ENCODE measurements at regions not wholly inside any gene's neighbourhood (a gene's known extent, or its start where the extent isn't known, plus 50 kb on each side); places are given as distances from the start of the nearest gene placed in this dataset.
"Not testable (repeated sequence)": the region's sequence is repeated elsewhere in the genome, so short reads cannot be mapped to it uniquely, and the experiment has no call there.

DNA sequence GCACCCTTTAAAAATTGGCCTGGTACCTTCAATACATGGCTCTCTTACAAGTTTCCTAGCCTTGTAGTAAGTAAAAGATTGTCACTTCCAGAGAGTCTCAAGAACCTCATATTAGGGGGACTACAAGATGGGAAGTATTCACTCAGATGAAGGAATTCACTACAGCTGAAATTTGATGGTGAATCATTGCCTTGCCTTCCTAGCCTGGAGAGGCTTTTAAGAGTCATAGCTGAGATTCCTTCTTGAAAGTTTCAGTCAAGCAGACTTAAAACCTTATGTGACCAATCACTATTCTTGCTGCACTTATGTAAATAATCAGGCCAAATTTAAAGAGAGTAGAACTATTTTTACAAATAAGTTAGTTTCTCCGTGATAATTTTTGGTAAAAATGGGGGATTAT lies 451.6 kb downstream of the TRHDE start:
- no peak overlapping the region for H3K4me3 ChIP-seq
- H3K27ac ChIP-seq, result no peak overlapping the region

DNA sequence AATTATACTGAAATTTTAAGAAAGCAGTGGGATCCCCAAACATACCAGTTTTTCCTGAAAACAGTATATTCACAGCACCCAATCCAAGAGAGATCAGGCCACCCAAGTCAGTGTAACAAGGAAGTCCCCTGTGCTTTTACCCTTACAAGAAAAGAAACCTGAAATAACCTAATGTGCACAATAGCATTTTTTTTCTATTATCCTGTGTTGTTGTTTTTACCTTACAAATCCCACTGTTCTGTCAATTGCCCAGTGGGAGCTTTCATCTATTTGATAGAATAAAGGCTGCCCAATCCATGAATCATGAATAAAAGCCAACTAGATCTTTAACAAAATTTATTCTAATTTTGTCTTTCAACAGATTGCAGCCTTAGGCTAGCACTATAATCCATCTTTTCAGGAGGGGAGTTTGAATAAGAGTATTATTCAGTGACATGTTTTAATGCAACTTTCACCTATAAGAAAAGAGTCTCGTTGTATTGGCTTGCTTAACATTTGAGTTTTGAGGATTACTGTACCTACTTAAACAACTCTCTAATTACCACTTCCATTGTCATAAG lies 457.4 kb downstream of the TRHDE start:
- Histone ChIP-seq H3K27ac (no peak overlapping the region), H3K4me3 (no peak overlapping the region)

DNA sequence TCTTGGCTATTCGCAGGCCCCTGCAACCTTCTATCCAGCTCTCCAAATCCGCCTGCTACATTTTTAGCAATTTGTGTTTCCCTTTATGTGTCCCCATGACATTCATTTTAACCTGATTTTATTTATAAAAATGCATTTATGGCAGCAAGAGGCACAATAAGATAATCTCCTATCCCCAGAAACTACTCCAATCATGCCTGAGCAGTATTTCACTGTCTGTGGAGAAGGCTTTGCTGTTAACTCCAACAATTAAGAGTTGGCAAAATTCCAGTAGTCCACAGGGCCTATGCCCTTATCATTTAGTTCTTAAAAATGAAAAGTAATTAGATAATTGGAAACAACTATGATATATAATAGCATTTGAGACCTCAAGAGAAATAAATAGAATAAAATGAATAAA lies 462.4 kb downstream of the TRHDE start:
- Histone ChIP-seq H3K4me3 (no peak overlapping the region), H3K27ac (no peak overlapping the region)

DNA sequence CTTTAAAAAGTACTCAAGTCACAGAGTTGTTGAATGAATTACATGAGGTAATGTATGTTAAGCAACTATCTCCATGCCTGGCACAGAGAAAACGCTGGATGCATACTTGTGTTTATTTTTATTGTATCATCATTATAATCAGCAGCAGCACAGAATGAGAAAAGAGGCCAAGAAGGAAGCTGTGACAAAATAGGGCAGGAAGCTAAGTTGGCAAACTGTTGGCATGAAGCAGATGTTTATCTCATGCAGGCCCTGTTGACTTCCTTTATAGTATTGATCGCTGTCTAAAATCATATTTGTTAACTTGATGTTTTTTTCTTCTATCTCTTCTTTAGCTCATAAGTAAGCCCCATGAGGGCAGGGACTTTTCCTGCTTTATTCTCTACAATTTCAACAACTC lies 466.6 kb downstream of the TRHDE start:
- H3K4me3 ChIP-seq, result no peak overlapping the region

DNA sequence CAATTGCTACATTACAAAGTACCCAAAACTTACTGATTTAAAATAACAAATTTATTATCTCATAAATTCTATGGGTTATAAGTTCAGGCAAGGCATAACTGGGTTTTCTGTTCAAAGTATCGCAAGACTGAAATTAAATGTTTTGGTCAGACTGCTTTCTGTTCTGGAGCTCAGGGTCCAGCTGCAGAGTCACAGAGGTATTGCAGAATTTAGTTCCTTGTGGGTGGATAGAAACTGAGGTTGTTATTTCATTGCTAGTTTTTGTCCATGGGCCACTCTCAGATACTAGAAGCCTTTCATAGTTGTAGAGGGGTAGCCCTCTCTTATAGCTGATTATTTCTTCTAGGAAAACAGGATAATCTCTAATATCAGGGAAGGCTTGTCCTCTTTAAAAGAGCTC lies 467.9 kb downstream of the TRHDE start:
- Histone ChIP-seq H3K4me3 (no peak overlapping the region), H3K27ac (no peak overlapping the region)

More for the DNA sequence above, 466.6 kb downstream of the TRHDE start:
- H3K27ac ChIP-seq, result no peak overlapping the region

DNA sequence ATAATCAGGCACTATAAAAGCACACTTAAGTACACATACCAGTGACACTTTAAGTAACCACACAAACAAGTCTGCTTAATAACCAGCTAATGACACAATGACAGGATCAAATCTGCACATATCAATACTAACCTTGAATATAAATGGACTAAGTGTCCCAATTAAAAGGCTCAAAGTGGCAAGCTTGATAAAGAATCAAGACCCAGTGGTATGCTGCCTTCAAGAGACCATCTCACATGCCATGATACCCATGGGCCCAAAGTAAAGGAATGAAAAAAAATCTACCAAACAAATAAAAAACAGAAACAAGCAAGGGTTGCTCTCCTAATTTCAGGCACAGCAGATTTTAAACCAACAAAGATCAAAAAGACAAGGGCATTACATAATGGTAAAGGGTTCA lies 470.4 kb downstream of the TRHDE start:
- no peak overlapping the region for H3K4me3 ChIP-seq
- H3K27ac ChIP-seq, result no peak overlapping the region

DNA sequence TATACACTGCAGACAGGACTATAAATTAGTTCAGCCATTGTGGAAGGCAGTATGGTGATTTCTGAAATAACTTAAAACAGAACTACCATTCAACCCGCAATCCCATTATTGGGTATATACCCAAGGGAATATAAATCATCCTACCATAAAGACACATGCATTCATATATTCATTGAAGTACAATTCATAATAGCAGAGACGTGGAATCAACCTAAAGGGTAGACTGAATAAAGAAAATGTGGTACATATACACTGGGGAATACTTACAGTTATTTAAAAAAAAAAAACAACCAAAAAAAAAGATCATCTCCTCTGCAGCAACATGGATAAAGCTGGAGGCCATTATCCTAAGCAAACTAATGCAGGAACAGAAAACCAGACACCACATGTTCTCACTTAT lies 473.9 kb downstream of the TRHDE start:
- H3K27ac ChIP-seq, result no peak overlapping the region
- H3K4me3 ChIP-seq, result no peak overlapping the region

DNA sequence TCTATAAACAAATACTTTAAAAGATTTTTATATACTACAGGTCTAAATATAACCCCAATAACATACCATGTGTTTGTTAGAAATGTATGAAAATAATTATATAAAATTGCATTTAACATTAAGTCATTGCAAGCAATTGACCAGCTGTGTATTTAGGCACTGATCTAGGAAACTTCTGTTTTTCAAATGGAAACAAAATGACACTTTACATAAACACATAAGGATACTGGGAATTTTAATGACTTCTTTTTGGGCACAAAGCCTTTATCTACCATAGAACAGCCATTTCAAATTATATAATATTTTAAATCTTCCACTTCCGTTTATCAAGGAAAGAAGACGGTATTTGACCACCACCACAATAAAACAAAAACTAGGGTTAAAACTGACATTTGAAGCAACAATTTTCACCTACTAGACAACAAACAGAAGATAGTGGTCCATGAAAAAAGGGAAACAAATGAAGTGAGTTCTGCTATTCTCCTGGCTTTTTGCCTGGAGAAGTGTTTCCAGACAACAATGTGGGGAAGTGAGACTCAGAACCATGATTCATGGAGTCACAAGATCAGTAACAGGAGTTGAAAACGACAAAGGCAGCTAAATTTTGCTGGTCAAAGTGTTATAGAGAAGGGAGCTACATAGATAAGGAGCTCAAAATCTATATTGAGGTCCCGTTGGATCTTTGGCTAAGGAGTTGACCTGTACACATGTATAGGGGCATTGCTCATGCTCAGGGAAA lies 475.1 kb downstream of the TRHDE start:
- Histone ChIP-seq H3K4me3 (no peak overlapping the region), H3K27ac (peak overlapping the region in 10 of 21 experiments; percentile 8 to 55 (median 48))

DNA sequence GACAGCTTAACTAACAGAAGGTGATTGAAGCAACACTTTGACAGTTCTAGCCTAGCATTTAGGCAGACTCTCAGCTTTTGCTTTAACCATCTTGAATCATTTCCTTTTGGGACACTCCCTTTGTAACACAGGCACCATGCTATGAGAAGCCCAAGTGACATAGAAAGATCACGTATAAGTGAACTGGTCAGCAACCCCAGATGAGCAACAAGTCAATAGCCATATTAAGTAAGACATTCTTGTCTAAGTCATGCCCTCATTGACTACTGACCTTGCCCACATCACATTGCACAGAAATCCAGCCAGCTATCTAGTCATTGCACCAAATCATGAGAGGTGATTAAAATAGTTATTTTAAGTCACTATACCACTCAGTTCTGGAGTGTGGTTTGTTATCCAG lies 476.8 kb downstream of the TRHDE start:
- Histone ChIP-seq H3K27ac (no peak overlapping the region), H3K4me3 (no peak overlapping the region)

DNA sequence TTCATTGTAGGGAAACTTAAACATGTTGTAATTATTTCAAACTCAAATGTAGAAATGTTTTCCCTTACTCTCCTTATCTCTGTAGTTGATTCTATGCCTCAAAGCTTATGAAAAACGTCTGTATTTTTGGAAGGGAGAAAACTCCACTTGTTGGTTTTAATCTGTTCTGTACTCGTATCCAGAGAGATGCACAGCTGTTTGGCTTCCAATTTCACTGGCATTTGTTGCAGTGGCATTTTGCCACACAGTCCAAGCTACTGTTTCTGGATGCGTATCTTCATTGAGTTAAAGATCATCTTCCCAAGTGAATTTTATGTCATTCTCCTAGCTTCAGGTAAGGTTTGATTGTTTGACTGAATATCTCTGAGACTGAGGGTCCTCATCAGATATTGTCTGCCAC lies 481.4 kb downstream of the TRHDE start:
- H3K4me3 ChIP-seq, result no peak overlapping the region
- H3K27ac ChIP-seq, result no peak overlapping the region

DNA sequence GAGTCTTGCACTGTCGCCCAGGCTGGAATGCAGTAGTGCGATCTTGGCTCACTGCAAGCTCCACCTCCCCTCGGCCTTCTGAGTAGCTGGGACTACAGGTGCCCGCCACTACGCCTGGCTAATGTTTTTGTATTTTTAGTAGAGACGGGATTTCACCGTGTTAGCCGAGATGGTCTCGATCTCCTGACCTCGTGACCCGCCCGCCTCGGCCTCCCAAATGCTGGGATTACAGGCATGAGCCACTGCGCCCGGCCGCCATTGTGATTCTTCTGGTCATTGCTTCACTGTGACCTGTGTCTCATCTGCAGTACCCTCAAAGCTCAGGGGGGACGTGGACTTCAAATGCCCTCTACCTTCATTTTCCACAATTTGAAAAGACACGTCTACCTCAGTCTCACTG lies 481.9 kb downstream of the TRHDE start:
- H3K4me3 ChIP-seq, H3K27ac ChIP-seq: not testable (repeated sequence)

DNA sequence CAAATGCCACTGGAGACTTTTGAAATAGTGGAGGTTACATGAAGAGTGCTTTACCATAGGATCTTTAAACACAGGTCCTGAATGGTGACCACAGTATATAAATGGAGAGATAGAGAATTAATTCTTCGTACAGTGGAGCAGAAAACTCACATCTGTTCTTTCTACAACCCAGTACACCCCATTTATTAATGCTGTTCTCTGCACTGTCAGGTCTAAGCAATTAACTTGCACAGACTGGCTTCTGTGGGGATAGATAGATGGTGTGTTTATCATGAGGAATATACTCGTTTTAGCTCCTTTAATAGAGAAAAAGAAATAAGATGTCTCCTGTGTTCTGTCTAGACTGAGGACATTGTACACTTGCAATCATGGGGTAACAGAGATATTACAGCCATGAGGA lies 494.3 kb downstream of the TRHDE start:
- no peak overlapping the region for H3K4me3 ChIP-seq

DNA sequence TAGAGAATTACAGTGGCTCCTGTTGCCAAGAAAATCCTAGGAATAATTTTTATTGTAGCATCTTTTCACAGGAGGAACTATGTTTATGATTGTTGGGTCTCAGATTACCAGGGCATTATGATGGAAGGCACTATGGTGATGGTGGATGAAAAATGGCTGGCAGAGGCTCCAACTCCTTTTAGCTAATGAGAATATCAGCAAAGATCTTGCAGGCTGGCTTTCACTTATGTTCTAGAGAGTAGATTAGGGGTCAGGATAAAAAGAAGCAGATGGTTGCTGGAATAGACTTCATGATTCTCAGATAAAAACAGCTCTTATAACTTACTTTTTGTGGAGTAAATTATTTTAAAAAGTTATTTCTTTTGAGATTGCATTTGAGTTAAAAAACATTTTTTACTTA lies 501.9 kb downstream of the TRHDE start:
- Histone ChIP-seq H3K27ac (no peak overlapping the region), H3K4me3 (no peak overlapping the region)

More for the DNA sequence above, 494.3 kb downstream of the TRHDE start:
- no peak overlapping the region for H3K27ac ChIP-seq

DNA sequence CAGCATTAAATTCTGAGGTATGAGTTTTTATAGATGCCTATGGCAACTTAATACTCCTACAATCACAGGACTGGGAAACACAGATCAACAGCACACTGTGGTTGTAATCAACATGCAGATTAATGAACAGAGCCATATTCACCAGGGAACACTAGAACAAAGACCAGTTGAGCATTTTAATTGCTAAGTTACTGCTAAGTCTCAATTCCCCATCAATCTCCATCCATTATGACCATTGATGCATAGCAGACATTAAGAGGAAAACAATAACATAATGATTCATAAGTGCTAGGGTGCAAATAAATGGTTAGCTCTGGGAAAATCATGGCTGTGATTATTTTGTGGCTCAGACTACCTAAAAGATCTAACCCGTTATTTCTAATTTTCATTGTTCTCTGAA lies 505.6 kb downstream of the TRHDE start:
- H3K27ac ChIP-seq, result no peak overlapping the region
- H3K4me3 ChIP-seq, result no peak overlapping the region

DNA sequence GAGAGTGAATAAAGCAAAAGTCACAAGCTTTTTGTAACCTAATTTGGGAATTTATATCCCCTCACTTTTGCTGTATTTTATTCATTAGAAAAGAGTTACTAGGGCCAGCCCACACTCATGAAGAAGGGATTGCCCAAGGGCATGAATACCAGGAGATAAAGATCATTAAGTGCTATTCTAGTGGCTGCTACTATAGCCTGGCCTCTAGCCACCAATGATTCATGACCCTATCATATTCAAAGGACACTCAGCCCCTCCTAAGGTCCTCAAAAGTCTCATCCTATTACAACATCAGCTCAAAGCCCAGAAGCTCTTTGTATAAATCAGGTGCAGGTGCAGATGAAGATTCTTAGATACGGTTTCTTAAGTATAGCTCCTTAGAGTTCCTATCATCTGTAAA lies 518.1 kb downstream of the TRHDE start:
- no peak overlapping the region for H3K27ac ChIP-seq

DNA sequence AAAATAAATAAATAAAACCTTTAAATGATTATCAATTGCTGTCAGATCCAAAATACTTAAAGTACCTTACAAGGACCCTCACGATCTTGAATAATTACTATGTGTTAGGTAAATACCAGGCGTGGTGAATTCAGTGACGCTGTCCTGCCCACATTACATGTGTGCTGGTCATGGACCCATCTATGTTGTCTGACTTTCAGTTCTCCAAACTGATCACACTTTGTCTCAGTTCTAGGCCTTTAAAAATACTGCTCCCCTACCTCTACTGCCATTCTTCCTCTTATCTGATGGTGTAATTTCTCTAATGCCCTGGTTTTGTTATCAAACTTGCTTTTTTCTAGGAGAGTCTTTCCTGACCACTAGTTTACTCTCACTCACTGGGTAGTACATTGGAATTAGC lies 520.7 kb downstream of the TRHDE start:
- H3K27ac ChIP-seq, result no peak overlapping the region
- no peak overlapping the region for H3K4me3 ChIP-seq

More for the DNA sequence above, 518.1 kb downstream of the TRHDE start:
- no peak overlapping the region for H3K4me3 ChIP-seq

DNA sequence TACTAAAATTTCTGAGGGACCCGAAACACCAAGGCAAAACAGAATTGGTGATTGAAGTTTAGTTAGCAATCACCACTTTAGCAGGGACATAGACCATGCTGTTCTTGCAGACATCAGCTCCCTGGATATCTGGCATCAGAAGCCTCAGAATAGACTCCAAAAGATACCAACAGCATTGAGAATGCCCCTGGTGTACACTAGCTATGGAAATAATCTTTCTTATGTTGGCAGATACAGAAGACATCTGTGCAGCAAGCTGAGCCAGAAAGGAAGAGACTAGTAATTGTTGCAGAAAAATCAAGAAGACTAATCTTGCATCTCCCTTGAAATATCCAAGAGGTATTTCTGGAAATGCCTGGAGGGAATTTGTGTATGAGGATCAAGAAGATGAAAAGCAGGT lies 521.6 kb downstream of the TRHDE start:
- H3K4me3 ChIP-seq, result no peak overlapping the region
- H3K27ac ChIP-seq, result no peak overlapping the region

DNA sequence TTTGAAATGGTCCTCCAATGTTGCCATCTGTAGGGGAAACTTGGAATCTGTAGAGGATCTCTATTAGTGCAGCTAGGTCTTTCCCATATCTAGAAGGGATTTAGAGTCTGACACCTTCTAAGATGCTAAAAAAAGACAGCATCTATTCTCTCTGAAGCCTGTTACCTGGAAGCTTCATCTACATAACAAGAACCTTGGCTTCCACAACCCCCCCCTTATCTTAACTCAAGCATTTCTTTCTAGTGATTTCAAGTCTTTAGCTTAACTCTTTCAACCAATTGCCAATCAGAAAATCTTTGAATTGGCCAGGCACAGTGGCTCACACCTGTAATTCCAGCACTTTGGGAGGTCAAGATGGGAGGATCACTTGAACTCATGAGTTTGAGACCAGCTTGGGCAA lies 543.3 kb downstream of the TRHDE start:
- Histone ChIP-seq H3K4me3 (no peak overlapping the region), H3K27ac (no peak overlapping the region)

DNA sequence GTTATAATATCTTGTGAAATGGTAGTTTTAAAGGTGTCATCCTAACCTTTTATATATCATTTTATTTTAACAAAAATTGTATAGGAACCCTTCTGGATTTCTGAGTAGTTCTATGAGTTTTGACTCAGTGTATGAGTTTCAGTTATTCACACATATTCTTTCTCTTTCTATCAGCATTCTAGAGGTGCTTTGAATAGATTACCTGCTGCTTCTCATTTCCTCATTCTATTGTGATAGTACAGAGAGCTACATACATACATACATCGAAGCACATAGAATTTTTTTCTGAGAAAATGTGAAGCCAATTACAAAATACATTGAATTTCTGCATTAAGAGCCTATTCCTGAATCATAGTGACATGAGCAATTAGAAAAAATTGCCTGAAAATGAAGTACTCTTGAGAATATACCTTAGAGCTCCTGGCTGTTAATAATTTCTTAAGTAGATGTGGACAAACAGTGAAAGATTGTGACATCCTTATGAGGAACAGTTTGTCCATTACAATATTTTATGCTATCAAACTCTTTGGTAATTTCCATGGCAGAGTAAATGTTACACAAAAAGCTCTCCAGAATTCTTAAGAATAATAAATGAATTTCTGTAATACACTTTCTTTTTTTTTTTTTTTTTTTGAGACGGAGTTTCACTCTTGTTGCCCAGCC lies 556.6 kb downstream of the TRHDE start:
- Histone ChIP-seq H3K4me3 (no peak overlapping the region), H3K27ac (no peak overlapping the region)

DNA sequence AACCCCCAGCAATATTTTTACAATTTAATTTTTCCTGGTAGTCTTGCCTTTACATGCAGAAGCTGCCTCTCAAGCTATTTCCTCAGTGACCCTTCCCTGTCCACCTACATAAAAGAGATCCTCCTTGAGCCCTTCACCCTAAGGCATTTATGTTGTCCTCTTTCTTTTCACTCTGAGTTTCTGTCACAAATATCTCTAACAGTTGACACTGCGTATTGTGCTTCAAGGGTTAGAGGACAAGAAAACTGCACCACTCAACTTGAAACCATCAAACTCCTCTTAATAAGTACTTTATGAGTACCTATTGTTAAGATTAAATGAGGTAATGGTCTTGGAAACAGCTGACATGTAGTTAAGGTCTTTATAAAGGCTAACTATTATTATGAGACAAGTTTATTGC lies 557.7 kb downstream of the TRHDE start:
- Histone ChIP-seq H3K27ac (no peak overlapping the region), H3K4me3 (no peak overlapping the region)

DNA sequence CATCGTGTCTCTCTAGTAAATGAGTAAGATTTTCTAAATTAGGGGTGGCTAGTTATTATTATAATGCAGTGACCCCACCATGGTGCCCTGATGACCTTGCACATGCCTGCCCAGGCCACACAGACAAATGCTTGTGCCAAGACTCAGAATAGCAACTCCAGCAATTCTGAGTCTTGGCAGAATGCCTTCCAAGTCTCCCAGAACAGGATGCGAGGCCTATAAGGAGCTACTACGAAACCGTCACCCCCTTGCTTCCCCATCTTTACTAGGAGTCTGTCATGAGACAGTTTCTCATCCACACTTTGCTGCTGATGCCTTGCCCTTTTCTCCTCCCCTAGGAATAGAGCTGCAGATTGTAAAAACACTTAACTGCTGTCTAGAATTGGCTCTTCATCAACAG lies 559.9 kb downstream of the TRHDE start:
- Histone ChIP-seq H3K27ac (no peak overlapping the region), H3K4me3 (no peak overlapping the region)

Data from skin epidermis (tissue), 12 donors.